Stimulated activated naive CD8-positive, alpha-beta T cell treated with anti-CD3 and anti-CD28 coated beads, Interleukin-15, Interleukin-2, amounts not matched to agents 100 ng/mL and 50 ng/mL, for 24 hours (primary cell): ENCODE measurements at regions not wholly inside any gene's neighbourhood (a gene's known extent, or its start where the extent isn't known, plus 50 kb on each side); places are given as distances from the start of the nearest gene placed in this dataset.
"Not testable (repeated sequence)": the region's sequence is repeated elsewhere in the genome, so short reads cannot be mapped to it uniquely, and the experiment has no call there.

Source experiments
- H3K27ac Mint-ChIP-seq: one replicate; pipeline ENCODE4 v1.8.0; 2021; ENCODE audit warnings: mild to moderate bottlenecking, mixed read lengths
- H3K27me3 Mint-ChIP-seq: one replicate; pipeline ENCODE4 v1.8.0; 2021; ENCODE audit warnings: mixed read lengths
- H3K36me3 Mint-ChIP-seq: one replicate; pipeline ENCODE4 v1.8.0; 2021; ENCODE audit warnings: low read depth, mixed read lengths
- H3K4me1 Mint-ChIP-seq: one replicate; pipeline ENCODE4 v1.8.0; 2021; ENCODE audit warnings: low read depth, mixed read lengths
- H3K4me3 Mint-ChIP-seq: one replicate; pipeline ENCODE4 v1.8.0; 2021; ENCODE audit warnings: mild to moderate bottlenecking, mixed read lengths
- H3K9me3 Mint-ChIP-seq: one replicate; pipeline ENCODE4 v1.8.0; 2021; ENCODE audit warnings: mixed read lengths

DNA sequence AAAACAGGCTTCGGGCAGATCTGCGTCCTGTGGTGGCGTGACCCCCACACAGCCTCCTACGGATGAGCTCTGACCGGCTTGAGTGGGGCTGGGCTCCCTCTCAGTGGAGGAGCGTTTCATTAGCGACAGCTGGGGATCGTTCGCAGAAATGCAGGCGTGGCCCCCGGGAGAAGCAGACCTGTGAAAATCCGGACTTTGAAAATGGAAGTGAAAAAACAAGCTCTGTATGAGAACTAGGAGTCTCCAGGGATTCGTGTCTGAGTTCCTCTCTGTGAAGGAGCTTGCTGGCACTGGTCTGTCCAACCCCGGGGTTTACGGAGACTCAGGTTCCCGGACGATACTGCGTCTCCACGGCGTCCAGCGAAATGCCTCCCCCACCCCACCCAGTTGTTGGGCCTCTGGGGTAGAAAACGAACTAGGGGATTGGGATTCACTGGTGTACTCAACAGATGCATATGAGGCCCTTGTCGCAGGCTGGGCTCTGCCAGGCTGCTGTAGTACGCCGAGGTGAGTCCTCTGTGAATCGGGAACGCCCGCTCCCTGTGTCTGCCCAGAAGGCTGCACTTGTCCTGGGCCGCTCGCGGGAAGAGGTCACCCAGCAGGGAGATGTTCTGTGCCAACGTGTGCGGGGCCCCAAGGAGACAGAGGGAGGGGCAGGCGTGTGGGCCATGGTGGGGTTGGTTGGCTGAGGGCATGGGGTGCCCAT is 119.7 kb upstream of the ZNF469 start:
- H3K9me3 Mint-ChIP-seq, H3K27ac Mint-ChIP-seq, H3K4me1 Mint-ChIP-seq, H3K36me3 Mint-ChIP-seq, H3K4me3 Mint-ChIP-seq: not testable (repeated sequence)
- H3K27me3 Mint-ChIP-seq = peaks cover 21% of the 10 kb centered on the region

DNA sequence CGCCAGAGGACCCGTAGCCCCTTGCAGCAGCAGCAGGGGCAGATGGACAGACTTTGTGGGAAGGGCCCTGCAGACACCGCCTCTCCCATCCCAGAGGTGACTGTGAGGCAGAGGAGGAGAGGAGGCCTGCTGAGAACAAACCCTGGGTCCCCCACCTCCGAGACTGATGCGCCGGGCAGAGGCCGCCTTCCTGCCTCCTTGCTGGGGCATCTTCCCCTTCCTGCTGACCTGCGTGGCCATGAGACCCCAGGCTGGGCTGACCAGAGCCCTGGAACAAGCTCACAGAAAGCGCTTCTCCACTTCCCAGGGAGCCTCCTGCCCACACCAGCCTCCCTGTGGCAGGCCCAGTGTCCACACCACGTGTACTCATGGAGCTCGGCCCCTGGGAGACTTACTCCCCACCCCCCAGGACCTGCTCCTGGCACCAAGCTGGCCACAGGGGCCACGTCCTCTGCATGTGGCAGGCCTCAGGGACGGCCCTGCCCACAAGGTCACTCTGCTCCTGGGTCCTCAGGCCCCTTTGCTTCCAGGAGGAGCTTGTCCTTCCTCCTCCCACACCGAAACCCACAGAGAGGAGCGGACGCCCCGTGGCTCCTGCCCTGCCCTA is 119.0 kb upstream of the ZNF469 start:
- not testable (repeated sequence) for H3K4me3 Mint-ChIP-seq, H3K36me3 Mint-ChIP-seq, H3K27ac Mint-ChIP-seq, H3K4me1 Mint-ChIP-seq, H3K9me3 Mint-ChIP-seq
- H3K27me3 Mint-ChIP-seq = peaks cover 18% of the 10 kb centered on the region

DNA sequence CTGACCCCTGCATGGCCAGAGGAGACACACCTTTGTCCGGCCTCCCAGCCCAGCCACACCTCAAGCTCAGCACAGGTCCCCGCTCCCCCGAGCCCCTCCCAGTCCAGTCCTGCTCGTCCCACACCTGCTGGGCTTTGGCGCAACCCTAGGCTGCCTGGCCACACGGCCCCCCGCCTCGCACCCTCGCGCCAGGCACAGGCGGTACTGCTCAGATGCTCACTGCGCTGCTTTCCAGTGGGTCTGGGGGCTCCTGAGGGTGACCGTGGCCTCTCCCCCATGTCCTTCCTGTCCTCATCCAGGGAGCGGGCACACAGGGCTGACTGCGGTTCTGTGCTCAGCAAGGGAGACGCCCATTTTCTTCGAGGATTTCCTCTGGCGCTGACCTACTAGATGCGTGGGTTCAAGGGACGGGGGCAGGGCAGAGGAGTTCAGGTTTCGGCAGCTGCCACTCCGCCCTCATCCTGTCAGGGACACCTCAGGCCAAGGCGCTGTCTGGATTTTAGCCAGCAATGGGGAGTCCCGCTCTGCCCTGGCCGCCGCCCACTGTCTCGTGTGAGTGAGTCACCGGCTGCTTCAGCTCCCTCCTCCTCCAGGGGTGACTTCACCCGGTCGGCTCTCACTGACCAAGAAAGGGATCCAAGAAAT is 118.0 kb upstream of the ZNF469 start:
- H3K27ac Mint-ChIP-seq = no peak overlapping the region
- H3K9me3 Mint-ChIP-seq = no peaks in the 10 kb centered on the region
- no peak overlapping the region for H3K4me3 Mint-ChIP-seq
- no peaks in the 10 kb centered on the region for H3K36me3 Mint-ChIP-seq
- H3K4me1 Mint-ChIP-seq = peaks cover 8% of the 10 kb centered on the region
- peaks cover 13% of the 10 kb centered on the region for H3K27me3 Mint-ChIP-seq

GRCh38 chr16:88265286-88265938 is 117.3 kb upstream of the ZNF469 start:
- not testable (repeated sequence) for H3K27me3 Mint-ChIP-seq, H3K4me1 Mint-ChIP-seq, H3K9me3 Mint-ChIP-seq, H3K27ac Mint-ChIP-seq, H3K4me3 Mint-ChIP-seq, H3K36me3 Mint-ChIP-seq

- H3K27ac Mint-ChIP-seq, H3K4me1 Mint-ChIP-seq, H3K4me3 Mint-ChIP-seq, H3K27me3 Mint-ChIP-seq, H3K36me3 Mint-ChIP-seq, H3K9me3 Mint-ChIP-seq: not testable (repeated sequence)
Observed at GRCh38 chr16:88266036-88266435, 116.7 kb upstream of the ZNF469 start.

DNA sequence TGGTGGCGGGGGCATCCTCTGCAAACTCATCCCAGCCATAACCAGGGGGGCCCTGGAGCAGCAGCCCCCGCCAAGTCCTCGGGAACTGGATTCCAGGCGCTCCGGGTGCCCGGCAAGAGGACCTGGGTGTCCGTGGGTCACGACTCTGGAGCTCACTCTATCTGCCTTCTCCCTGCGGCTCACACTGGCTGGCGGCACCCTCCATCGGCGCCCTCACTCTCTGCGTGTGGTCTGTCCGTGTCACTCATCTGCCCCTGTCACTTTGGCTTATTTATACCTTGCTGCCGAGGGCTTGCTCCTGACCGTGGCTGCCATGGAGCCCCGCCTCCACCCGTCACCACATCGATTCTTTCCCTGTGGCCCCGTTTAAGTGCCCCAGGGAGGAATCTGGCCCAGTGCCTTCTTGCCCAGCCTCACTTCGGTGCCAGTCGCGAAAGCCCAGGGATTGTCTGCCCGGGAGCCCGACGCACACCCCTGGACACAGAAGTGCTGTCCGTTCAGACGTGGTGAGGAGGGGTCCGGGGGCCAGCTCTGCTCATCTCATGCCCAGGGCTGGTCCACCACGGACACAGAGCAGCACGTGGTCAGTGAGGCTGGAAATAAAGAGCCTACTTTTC is 115.7 kb upstream of the ZNF469 start:
- H3K27me3 Mint-ChIP-seq = not testable (repeated sequence)

GRCh38 chr16:88268186-88268970 is 114.4 kb upstream of the ZNF469 start:
- H3K27ac Mint-ChIP-seq, H3K4me3 Mint-ChIP-seq, H3K27me3 Mint-ChIP-seq, H3K9me3 Mint-ChIP-seq, H3K36me3 Mint-ChIP-seq, H3K4me1 Mint-ChIP-seq: not testable (repeated sequence)

More for the DNA sequence above, 115.7 kb upstream of the ZNF469 start:
- not testable (repeated sequence) for H3K36me3 Mint-ChIP-seq, H3K27ac Mint-ChIP-seq, H3K9me3 Mint-ChIP-seq, H3K4me1 Mint-ChIP-seq, H3K4me3 Mint-ChIP-seq

GRCh38 chr16:88270171-88270790 is 112.5 kb upstream of the ZNF469 start:
- not testable (repeated sequence) for H3K4me3 Mint-ChIP-seq, H3K4me1 Mint-ChIP-seq, H3K9me3 Mint-ChIP-seq, H3K27me3 Mint-ChIP-seq, H3K36me3 Mint-ChIP-seq, H3K27ac Mint-ChIP-seq

- not testable (repeated sequence) for H3K4me1 Mint-ChIP-seq
Observed at GRCh38 chr16:88271296-88271695, 111.5 kb upstream of the ZNF469 start.

GRCh38 chr16:88271776-88272175 is 111.0 kb upstream of the ZNF469 start:
- not testable (repeated sequence) for H3K4me1 Mint-ChIP-seq, H3K27me3 Mint-ChIP-seq, H3K36me3 Mint-ChIP-seq, H3K9me3 Mint-ChIP-seq, H3K4me3 Mint-ChIP-seq, H3K27ac Mint-ChIP-seq

More at GRCh38 chr16:88271296-88271695, 111.5 kb upstream of the ZNF469 start:
- not testable (repeated sequence) for H3K4me3 Mint-ChIP-seq, H3K27me3 Mint-ChIP-seq, H3K27ac Mint-ChIP-seq, H3K9me3 Mint-ChIP-seq, H3K36me3 Mint-ChIP-seq

- H3K36me3 Mint-ChIP-seq, H3K27ac Mint-ChIP-seq, H3K4me3 Mint-ChIP-seq, H3K9me3 Mint-ChIP-seq, H3K4me1 Mint-ChIP-seq, H3K27me3 Mint-ChIP-seq: not testable (repeated sequence)
Observed at GRCh38 chr16:88272437-88272836, 110.3 kb upstream of the ZNF469 start.

- not testable (repeated sequence) for H3K4me3 Mint-ChIP-seq, H3K36me3 Mint-ChIP-seq, H3K9me3 Mint-ChIP-seq, H3K27ac Mint-ChIP-seq, H3K27me3 Mint-ChIP-seq, H3K4me1 Mint-ChIP-seq
Observed at GRCh38 chr16:88274126-88274750, 108.5 kb upstream of the ZNF469 start.

DNA sequence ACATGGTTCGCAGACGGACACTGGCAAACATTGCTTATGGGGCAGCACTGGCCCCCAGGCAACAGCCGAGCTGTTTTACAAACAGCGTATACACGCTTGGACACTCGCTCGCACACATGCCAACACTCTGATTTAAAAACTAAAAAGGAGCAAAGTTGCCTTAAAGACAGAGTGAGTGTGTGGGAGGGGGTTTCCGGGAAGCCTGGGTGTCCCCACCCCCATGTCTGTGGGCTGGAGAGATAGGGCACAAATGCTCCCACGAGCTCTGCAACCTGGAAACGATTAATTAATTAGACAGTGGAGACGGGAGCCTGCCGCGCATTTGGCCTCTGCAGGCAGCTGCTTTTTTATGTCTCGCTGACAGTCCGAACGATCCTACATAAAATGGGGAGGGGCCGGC is 107.9 kb upstream of the ZNF469 start:
- Mint-ChIP-seq H3K27ac (no peak overlapping the region), H3K4me3 (no peak overlapping the region), H3K36me3 (no peaks in the 10 kb centered on the region), H3K27me3 (peaks cover 4% of the 10 kb centered on the region), H3K4me1 (no peaks in the 10 kb centered on the region), H3K9me3 (no peaks in the 10 kb centered on the region)
